ENCODE measurements at regions not wholly inside any gene's neighbourhood (a gene's known extent, or its start where the extent isn't known, plus 50 kb on each side); places are given as distances from the start of the nearest gene placed in this dataset. TPM values are rescaled to one million over a fixed set of nuclear protein-coding genes. Genes with fewer than 3 reads are reported as not detected.

- no peaks in the 10 kb centered on the region for H3K36me3 ChIP-seq
- Mint-ChIP-seq H3K4me1 (peaks cover 21% of the 10 kb centered on the region), H3K27ac (no peak overlapping the region), H3K27me3 (ENCODE audit: insufficient read depth, low read depth) (peaks cover 4% of the 10 kb centered on the region), H3K9me3 (no peaks in the 10 kb centered on the region), H3K4me3 (no peak overlapping the region), H3K36me3 (no peaks in the 10 kb centered on the region)
- TF ChIP-seq CTCF (IDR thresholded peaks at IDR 0.05): no peak
- no peak for TF ChIP-seq EZH2 (IDR thresholded peaks at IDR 0.05)
- TF ChIP-seq EZH2phosphoT487 (IDR thresholded peaks at IDR 0.05): no peak
- no peaks in the 10 kb centered on the region for H3K4me1 ChIP-seq
- no peaks in the 10 kb centered on the region for H3K27me3 ChIP-seq
- no peak overlapping the region for H2AFZ ChIP-seq (replicated peaks)
- H3K79me2 ChIP-seq (ENCODE audit: low read depth): no peaks in the 10 kb centered on the region
- no peak for DNase-seq (ENCODE audit: low spot score)
- H3K9me3 ChIP-seq (ENCODE audit: low read depth): no peaks in the 10 kb centered on the region
- H3K27ac ChIP-seq: no peak overlapping the region
- no peak overlapping the region for H3K4me3 ChIP-seq
- H3F3A ChIP-seq (ENCODE audit: low read depth): no peaks in the 10 kb centered on the region
- H3K4me2 ChIP-seq: no peak overlapping the region
- no peaks in the 10 kb centered on the region for H4K20me1 ChIP-seq (ENCODE audit: low read depth)
- no peak overlapping the region for H3K9ac ChIP-seq
Measured at GRCh38 chr15:91795235-91795634, 58.3 kb upstream of the SLCO3A1 start.

GRCh38 chr15:91801836-91802534, 51.5 kb upstream of the SLCO3A1 start:
- Histone ChIP-seq H2AFZ (replicated peaks) (no peak overlapping the region), H3K4me2 (no peak overlapping the region), H4K20me1 (ENCODE audit: low read depth) (no peaks in the 10 kb centered on the region), H3K27ac (no peak overlapping the region), H3K36me3 (no peaks in the 10 kb centered on the region), H3F3A (ENCODE audit: low read depth) (no peaks in the 10 kb centered on the region), H3K4me1 (no peaks in the 10 kb centered on the region), H3K79me2 (ENCODE audit: low read depth) (no peaks in the 10 kb centered on the region), H3K27me3 (no peaks in the 10 kb centered on the region), H3K9ac (no peak overlapping the region), H3K4me3 (no peak overlapping the region), H3K9me3 (ENCODE audit: low read depth) (no peaks in the 10 kb centered on the region)
- Mint-ChIP-seq H3K4me1 (peaks cover 5% of the 10 kb centered on the region), H3K4me3 (no peak overlapping the region), H3K36me3 (no peaks in the 10 kb centered on the region), H3K9me3 (no peaks in the 10 kb centered on the region), H3K27ac (no peak overlapping the region), H3K27me3 (ENCODE audit: insufficient read depth, low read depth) (peaks cover 2% of the 10 kb centered on the region)
- DNase-seq (ENCODE audit: low spot score): no peak
- no peak for TF ChIP-seq CTCF (IDR thresholded peaks at IDR 0.05)
- no peak for TF ChIP-seq EZH2phosphoT487 (IDR thresholded peaks at IDR 0.05)
- no peak for TF ChIP-seq EZH2 (IDR thresholded peaks at IDR 0.05)

- TF ChIP-seq EZH2phosphoT487 (IDR thresholded peaks at IDR 0.05) (no peak), CTCF (IDR thresholded peaks at IDR 0.05) (no peak), EZH2 (IDR thresholded peaks at IDR 0.05) (no peak)
- no peaks in the 10 kb centered on the region for H3K79me2 ChIP-seq (ENCODE audit: low read depth)
- no peaks in the 10 kb centered on the region for H3K27me3 ChIP-seq
- no peaks in the 10 kb centered on the region for H3K9me3 ChIP-seq (ENCODE audit: low read depth)
- peaks cover 2% of the 10 kb centered on the region for H3K27me3 Mint-ChIP-seq (ENCODE audit: insufficient read depth, low read depth)
- H3K9ac ChIP-seq: no peak overlapping the region
- H3K27ac Mint-ChIP-seq: no peak overlapping the region
- H4K20me1 ChIP-seq (ENCODE audit: low read depth): no peaks in the 10 kb centered on the region
- H3K4me1 Mint-ChIP-seq: peaks cover 5% of the 10 kb centered on the region
- no peak for DNase-seq (ENCODE audit: low spot score)
- peaks cover 4% of the 10 kb centered on the region for H3K4me1 ChIP-seq
- H3K9me3 Mint-ChIP-seq: no peaks in the 10 kb centered on the region
- H3K36me3 ChIP-seq: no peaks in the 10 kb centered on the region
- no peaks in the 10 kb centered on the region for H3K36me3 Mint-ChIP-seq
- no peak overlapping the region for H3K4me3 ChIP-seq
- no peak overlapping the region for H3K4me2 ChIP-seq
- H3K4me3 Mint-ChIP-seq: no peak overlapping the region
- no peaks in the 10 kb centered on the region for H3F3A ChIP-seq (ENCODE audit: low read depth)
- H2AFZ ChIP-seq (replicated peaks): no peak overlapping the region
- H3K27ac ChIP-seq: no peak overlapping the region
Measured at GRCh38 chr15:91803260-91803659, 50.2 kb upstream of the SLCO3A1 start.

Small RNAs in the stretch of these regions (small RNA-seq; reads per million reads assigned to genes)
- gene AC107958.1: not detected

Measured in neural progenitor cell (in vitro differentiated cells).